ENCODE measurements at regions not wholly inside any gene's neighbourhood (a gene's known extent, or its start where the extent isn't known, plus 50 kb on each side); places are given as distances from the start of the nearest gene placed in this dataset.

GRCh38 chr11:111019871-111020670 is 225.5 kb upstream of the POU2AF2 start:
- no peak for TF ChIP-seq POLR2A (IDR thresholded peaks at IDR 0.05)
- TF ChIP-seq CTCF (IDR thresholded peaks at IDR 0.05): no peak

GRCh38 chr11:111019451-111019850 is 226.1 kb upstream of the POU2AF2 start:
- WGBS, 2 donors: 44 to 70% methylated on average over 6 of the region's 6 CpGs
- intact Hi-C loops (cut with DNase I; ENCODE audit: low total_unique reads): no loop called here
- DNase-seq (ENCODE audit: low spot score in 2 of 2): no peak
- H3K4me3 ChIP-seq (ENCODE audit: low read depth, poor library complexity, severe bottlenecking): no peak overlapping the region
- TF ChIP-seq CTCF (IDR thresholded peaks at IDR 0.05) (no peak), POLR2A (IDR thresholded peaks at IDR 0.05) (no peak)

More at GRCh38 chr11:111019871-111020670, 225.5 kb upstream of the POU2AF2 start:
- WGBS, 2 donors: 60 to 66% methylated on average over 10 of the region's 10 CpGs
- intact Hi-C loops (cut with DNase I; ENCODE audit: low total_unique reads): no loop called here
- no peak overlapping the region for H3K4me3 ChIP-seq (ENCODE audit: low read depth, poor library complexity, severe bottlenecking)
- DNase-seq (ENCODE audit: low spot score in 2 of 2): no peak

- 61 to 70% methylated on average over 3 of the region's 3 CpGs for WGBS, 2 donors
- intact Hi-C loops (cut with DNase I; ENCODE audit: low total_unique reads): no loop called here
- DNase-seq (ENCODE audit: low spot score in 2 of 2): no peak
- TF ChIP-seq POLR2A (IDR thresholded peaks at IDR 0.05) (no peak), CTCF (IDR thresholded peaks at IDR 0.05) (no peak)
- no peak overlapping the region for H3K4me3 ChIP-seq (ENCODE audit: low read depth, poor library complexity, severe bottlenecking)
These were observed 227.0 kb upstream of the POU2AF2 start for GRCh38 chr11:111018566-111018965.

GRCh38 chr11:111012491-111012890 is 233.0 kb upstream of the POU2AF2 start:
- intact Hi-C loops (cut with DNase I; ENCODE audit: low total_unique reads): no loop called here
- no peak for DNase-seq (ENCODE audit: low spot score in 2 of 2)
- 42 to 57% methylated on average over 3 of the region's 3 CpGs for WGBS, 2 donors
- H3K4me3 ChIP-seq (ENCODE audit: low read depth, poor library complexity, severe bottlenecking): no peak overlapping the region
- TF ChIP-seq CTCF (IDR thresholded peaks at IDR 0.05) (no peak), POLR2A (IDR thresholded peaks at IDR 0.05) (no peak)

- H3K4me3 ChIP-seq (ENCODE audit: low read depth, poor library complexity, severe bottlenecking): no peak overlapping the region
- DNase-seq (ENCODE audit: low spot score in 2 of 2): no peak
- intact Hi-C loops (cut with DNase I; ENCODE audit: low total_unique reads): no loop called here
- TF ChIP-seq CTCF (IDR thresholded peaks at IDR 0.05): no peak
- no peak for TF ChIP-seq POLR2A (IDR thresholded peaks at IDR 0.05)
These were observed 234.3 kb upstream of the POU2AF2 start for GRCh38 chr11:111011275-111011594.

All from lower leg skin (tissue), 4 donors.